Stimulated activated CD8-positive, alpha-beta memory T cell treated with anti-CD3 and anti-CD28 coated beads, Interleukin-2, amount 100 ng/mL, for 48 hours (primary cell): ENCODE measurements at regions not wholly inside any gene's neighbourhood (a gene's known extent, or its start where the extent isn't known, plus 50 kb on each side); places are given as distances from the start of the nearest gene placed in this dataset.

Source experiments
- DNase-seq, 2 donors: peaks; one replicate each; pipeline ENCODE4 v3.0.0-alpha.2; 2020; ENCODE audit warnings: low read depth in 2 of 2

- no peak for DNase-seq
Observed at GRCh38 chr1:38418195-38419030, 371.8 kb upstream of the POU3F1 start.

- no peak for DNase-seq
Observed at GRCh38 chr1:38403667-38404066, 357.1 kb upstream of the POU3F1 start.

GRCh38 chr1:38402230-38402815, 355.7 kb upstream of the POU3F1 start:
- no peak for DNase-seq

- DNase-seq: no peak
Observed at GRCh38 chr1:38396606-38397005, 350.0 kb upstream of the POU3F1 start.

- DNase-seq: no peak
Observed at GRCh38 chr1:38394303-38394702, 347.7 kb upstream of the POU3F1 start.

GRCh38 chr1:38392861-38393260, 346.3 kb upstream of the POU3F1 start:
- DNase-seq: no peak

- DNase-seq: no peak
Observed at GRCh38 chr1:38381256-38381655, 334.7 kb upstream of the POU3F1 start.

- no peak for DNase-seq
Observed at GRCh38 chr1:38376577-38376976, 330.0 kb upstream of the POU3F1 start.

GRCh38 chr1:38375035-38375434, 328.4 kb upstream of the POU3F1 start:
- DNase-seq: no peak

- DNase-seq: no peak
Observed at GRCh38 chr1:38371505-38371844, 324.9 kb upstream of the POU3F1 start.

GRCh38 chr1:38370716-38371504, 324.3 kb upstream of the POU3F1 start:
- no peak for DNase-seq

GRCh38 chr1:38365242-38365641, 318.6 kb upstream of the POU3F1 start:
- no peak for DNase-seq

- DNase-seq: no peak
Observed at GRCh38 chr1:38361566-38361965, 315.0 kb upstream of the POU3F1 start.

- no peak for DNase-seq
Observed at GRCh38 chr1:38360807-38361206, 314.2 kb upstream of the POU3F1 start.

- DNase-seq: no peak
Observed at GRCh38 chr1:38353956-38354355, 307.4 kb upstream of the POU3F1 start.

GRCh38 chr1:38352869-38353268, 306.3 kb upstream of the POU3F1 start:
- no peak for DNase-seq

GRCh38 chr1:38347446-38348175, 301.0 kb upstream of the POU3F1 start:
- DNase-seq: no peak

- DNase-seq: no peak
Observed at GRCh38 chr1:38344716-38345115, 298.1 kb upstream of the POU3F1 start.

- DNase-seq: no peak
Observed at GRCh38 chr1:38341694-38342093, 295.1 kb upstream of the POU3F1 start.

GRCh38 chr1:38340409-38340808, 293.8 kb upstream of the POU3F1 start:
- DNase-seq: no peak

- no peak for DNase-seq
Observed at GRCh38 chr1:38337711-38338110, 291.1 kb upstream of the POU3F1 start.

- no peak for DNase-seq
Observed at GRCh38 chr1:38336961-38337360, 290.4 kb upstream of the POU3F1 start.
